GM15510 (cell line): ENCODE measurements at regions not wholly inside any gene's neighbourhood (a gene's known extent, or its start where the extent isn't known, plus 50 kb on each side); places are given as distances from the start of the nearest gene placed in this dataset.

Experiments
- POLR2A ChIP-seq: IDR thresholded peaks from 3 replicates; pipeline ENCODE4 v1.6.1; 2011; ENCODE audit warnings: borderline replicate concordance; ENCODE audit not compliant: insufficient read length; ENCODE audit errors: extremely low read depth

GRCh38 chr21:23480591-23481270 lies 2126.6 kb downstream of the MRPL39 start:
- TF ChIP-seq POLR2A: no peak

- no peak for TF ChIP-seq POLR2A
Observed at GRCh38 chr21:23478381-23478780, 2128.9 kb downstream of the MRPL39 start.

- TF ChIP-seq POLR2A: no peak
Observed at GRCh38 chr21:23475281-23476219, 2131.7 kb downstream of the MRPL39 start.

- TF ChIP-seq POLR2A: no peak
Observed at GRCh38 chr21:23471877-23472276, 2135.4 kb downstream of the MRPL39 start.

GRCh38 chr21:23463365-23463764 lies 2143.9 kb downstream of the MRPL39 start:
- TF ChIP-seq POLR2A: no peak

GRCh38 chr21:23455676-23456075 lies 2151.6 kb downstream of the MRPL39 start:
- no peak for TF ChIP-seq POLR2A

- no peak for TF ChIP-seq POLR2A
Observed at GRCh38 chr21:23452384-23453083, 2154.7 kb downstream of the MRPL39 start.

- no peak for TF ChIP-seq POLR2A
Observed at GRCh38 chr21:23445307-23445706, 2162.0 kb downstream of the MRPL39 start.

GRCh38 chr21:23438081-23438480 lies 2169.2 kb downstream of the MRPL39 start:
- TF ChIP-seq POLR2A: no peak

GRCh38 chr21:23402929-23403520 lies 2204.3 kb downstream of the MRPL39 start:
- TF ChIP-seq POLR2A: no peak

GRCh38 chr21:23401278-23401677 lies 2206.0 kb downstream of the MRPL39 start:
- TF ChIP-seq POLR2A: no peak

GRCh38 chr21:23398726-23399125 lies 2208.6 kb downstream of the MRPL39 start:
- TF ChIP-seq POLR2A: no peak

- TF ChIP-seq POLR2A: no peak
Observed at GRCh38 chr21:23394458-23394857, 2212.8 kb downstream of the MRPL39 start.

GRCh38 chr21:23384679-23385078 lies 2222.6 kb downstream of the MRPL39 start:
- no peak for TF ChIP-seq POLR2A

GRCh38 chr21:23374155-23374554 lies 2233.1 kb downstream of the MRPL39 start:
- TF ChIP-seq POLR2A: no peak
